Esophagus mucosa (tissue), 1 donor: ENCODE measurements at regions not wholly inside any gene's neighbourhood (a gene's known extent, or its start where the extent isn't known, plus 50 kb on each side); places are given as distances from the start of the nearest gene placed in this dataset.

Source experiments
- ATAC-seq: fragments of 200-7000 bp; cut with Tn5 transposase; one replicate; pipeline ENCODE4 v1.9.1; 2020
- donor health status: DM: yes; HTN: yes; CAD: no.

DNA sequence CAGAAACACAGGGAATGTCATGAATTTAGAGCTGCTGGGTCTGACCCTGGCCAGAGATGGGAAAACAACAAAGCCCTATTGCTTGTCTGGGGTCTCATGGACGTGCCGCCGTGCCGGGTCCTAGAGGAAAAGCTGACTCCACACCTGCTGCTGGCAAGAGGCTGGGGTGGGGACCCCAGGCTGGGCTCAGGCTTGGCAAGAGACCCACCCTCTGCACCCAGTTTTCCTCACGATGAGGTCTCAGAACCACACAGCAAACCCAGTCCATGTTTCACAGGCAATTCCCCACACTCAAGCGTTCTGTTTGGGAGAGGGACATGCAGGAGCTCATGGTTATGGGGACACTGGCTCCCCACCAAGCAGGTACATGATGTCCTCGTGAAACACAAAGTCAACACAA is 367.3 kb upstream of the SALL3 start:
- no peak for ATAC-seq

GRCh38 chr18:78612801-78613200 is 366.8 kb upstream of the SALL3 start:
- no peak for ATAC-seq

DNA sequence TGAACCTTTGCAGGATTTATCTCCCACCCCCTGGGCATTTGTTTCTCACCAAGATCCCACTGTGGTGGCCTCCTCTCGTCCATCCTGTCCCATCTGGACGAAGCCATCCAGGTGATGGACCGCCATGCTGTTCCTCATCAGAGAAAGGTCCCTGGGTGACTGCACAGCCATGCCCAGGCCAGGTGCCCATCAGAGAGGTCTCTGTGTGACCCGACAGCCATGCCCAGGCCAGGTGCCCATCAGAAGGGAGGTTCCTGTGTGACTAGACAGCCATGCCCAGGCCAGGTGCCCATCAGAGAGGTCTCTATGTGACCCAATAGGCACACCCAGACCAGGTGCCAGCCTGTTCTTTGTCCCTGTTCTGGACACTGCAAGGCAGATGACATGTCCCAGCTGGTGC is 360.9 kb upstream of the SALL3 start:
- ATAC-seq: no peak

- no peak for ATAC-seq
These were observed 359.8 kb upstream of the SALL3 start for GRCh38 chr18:78619854-78620253.

- ATAC-seq: no peak
These were observed 359.3 kb upstream of the SALL3 start for GRCh38 chr18:78620326-78620725.

- ATAC-seq: no peak
These were observed 358.4 kb upstream of the SALL3 start for GRCh38 chr18:78621141-78621755.

GRCh38 chr18:78622251-78622906 is 357.2 kb upstream of the SALL3 start:
- ATAC-seq: peak; percentile 37

GRCh38 chr18:78622907-78623541 is 356.6 kb upstream of the SALL3 start:
- ATAC-seq: no peak

GRCh38 chr18:78624646-78625279 is 354.9 kb upstream of the SALL3 start:
- ATAC-seq: peak; percentile 55

GRCh38 chr18:78625847-78626246 is 353.8 kb upstream of the SALL3 start:
- no peak for ATAC-seq

DNA sequence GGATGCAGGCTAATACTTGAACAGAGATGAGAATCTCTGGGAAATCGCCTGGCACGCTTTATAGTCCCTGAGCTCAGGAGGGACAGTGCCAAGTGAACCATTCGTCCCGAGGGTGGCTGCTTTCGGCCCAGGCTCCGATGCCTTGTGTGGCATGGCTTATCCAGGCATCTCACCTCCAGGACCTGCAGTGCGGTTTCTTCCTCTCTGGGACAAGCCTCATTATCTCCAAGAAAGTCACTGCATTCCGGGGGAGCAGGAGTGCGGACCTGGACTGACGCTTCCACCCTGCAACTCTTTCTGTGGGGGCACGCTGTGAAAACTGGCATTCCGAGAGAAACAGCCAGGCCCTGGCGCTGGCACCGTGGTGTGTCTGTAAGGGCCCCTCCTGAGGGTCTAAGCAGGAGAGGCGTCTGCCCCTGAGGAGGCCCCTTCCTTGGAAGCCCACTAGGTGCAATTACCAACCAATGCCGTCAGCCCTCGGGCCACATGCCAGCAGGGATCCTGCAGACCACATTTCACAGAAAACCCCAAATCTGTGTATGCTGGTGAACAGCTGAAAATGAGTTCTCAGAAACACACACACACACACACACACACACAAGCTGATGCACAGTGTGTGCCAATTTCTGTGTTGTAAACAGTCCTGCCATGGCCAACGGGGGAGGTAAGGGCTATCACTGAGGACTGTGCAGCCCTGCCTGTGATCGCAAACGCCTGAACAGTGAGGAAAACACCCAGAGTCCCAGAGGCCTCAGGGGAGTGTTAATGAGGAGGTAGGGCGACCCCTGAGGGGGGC is 351.9 kb upstream of the SALL3 start:
- no peak for ATAC-seq

DNA sequence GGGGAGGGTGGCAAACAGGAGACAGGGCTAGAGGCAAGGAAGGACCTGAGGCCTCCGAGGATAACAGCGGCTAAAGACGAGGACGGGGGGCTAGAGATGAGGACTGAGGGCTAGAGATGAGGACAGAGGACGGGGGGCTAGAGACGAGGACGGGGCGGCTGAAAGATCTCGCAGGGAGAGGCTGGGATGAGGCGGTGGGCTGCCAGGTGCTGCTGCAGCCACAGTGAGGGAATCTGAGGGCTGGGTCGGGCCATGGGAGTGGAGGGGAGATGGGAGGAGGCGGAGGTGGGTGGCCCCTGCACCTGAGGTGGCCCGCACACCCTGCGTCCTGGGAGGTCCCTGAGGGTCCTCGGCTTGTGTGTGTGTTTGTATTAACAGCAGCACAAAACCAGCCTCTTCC is 350.2 kb upstream of the SALL3 start:
- ATAC-seq: no peak

- ATAC-seq: no peak
These were observed 349.3 kb upstream of the SALL3 start for GRCh38 chr18:78630356-78630755.

DNA sequence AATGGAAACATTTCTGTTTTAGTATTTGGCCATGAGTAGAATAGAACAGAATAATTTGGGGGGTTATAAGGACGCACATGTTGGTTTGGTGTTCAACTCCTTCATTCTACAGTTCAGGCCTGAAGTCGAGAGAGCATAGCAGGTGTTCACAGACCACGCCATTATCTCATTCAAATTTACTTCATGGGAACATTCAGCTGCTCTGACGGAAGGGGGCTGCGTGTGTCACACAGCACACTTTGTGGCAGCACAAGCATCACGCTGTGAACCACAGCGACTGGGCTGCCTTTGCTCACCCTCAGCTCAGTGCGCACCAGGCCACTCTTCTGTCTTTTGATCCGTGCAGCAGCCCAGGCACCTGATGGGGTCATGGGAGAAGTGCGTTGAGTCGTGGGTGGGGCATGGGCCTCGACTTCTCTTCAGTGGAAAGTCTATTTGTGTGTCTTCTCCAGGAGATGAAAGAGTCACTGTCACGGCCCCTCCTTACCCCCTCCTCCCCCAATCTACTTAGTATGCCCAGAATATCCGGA is 348.6 kb upstream of the SALL3 start:
- ATAC-seq: no peak

DNA sequence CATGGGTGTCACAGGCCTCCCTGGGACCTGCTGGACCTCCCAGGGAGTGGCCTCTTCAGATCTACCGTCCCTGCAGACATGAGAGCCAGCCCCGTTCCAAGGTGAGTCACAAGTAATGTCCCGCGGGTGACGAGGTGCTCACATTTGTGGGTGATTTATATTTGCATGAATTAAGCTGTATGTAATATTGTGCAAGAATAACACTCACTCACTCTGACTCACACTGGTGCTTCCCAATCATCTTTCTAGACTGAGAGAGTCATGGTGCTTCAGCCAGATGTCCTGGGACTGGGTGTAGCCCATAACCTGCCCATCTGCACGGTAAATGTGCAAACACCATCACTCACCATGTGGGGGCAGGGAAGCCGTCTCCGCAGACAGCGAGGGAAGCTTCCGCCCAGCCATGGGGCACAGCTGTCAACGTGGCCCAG is 347.5 kb upstream of the SALL3 start:
- peak; percentile 99 for ATAC-seq

- no peak for ATAC-seq
These were observed 345.4 kb upstream of the SALL3 start for GRCh38 chr18:78634061-78634696.

- ATAC-seq: no peak
These were observed 344.4 kb upstream of the SALL3 start for GRCh38 chr18:78635093-78635800.

DNA sequence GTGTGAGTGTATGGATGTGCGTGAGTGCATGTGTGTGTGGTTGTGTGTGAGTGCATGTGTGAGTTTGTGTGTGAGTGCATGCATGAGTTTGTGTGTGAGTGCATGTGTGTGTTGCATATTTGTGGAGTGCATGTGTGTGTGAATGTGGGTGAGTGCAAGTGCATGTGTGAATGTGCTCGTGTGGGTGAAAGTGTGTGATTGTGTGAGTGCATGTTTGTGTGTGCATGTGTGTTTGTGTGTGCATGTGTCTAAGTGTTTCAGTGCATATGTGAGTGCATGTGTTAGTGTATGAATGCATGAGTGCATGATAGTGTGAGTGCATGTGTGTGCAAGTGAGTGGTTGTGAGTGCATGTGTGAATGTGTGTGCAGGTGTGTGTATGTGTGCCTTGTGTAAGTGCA is 343.4 kb upstream of the SALL3 start:
- no peak for ATAC-seq

GRCh38 chr18:78637442-78638402 is 341.9 kb upstream of the SALL3 start:
- ATAC-seq: no peak
